ENCODE measurements at regions not wholly inside any gene's neighbourhood (a gene's known extent, or its start where the extent isn't known, plus 50 kb on each side); places are given as distances from the start of the nearest gene placed in this dataset.

GRCh38 chr2:76444732-76445131 lies 734.0 kb upstream of the GCFC2 start:
- no peaks in the 10 kb centered on the region for H3K27me3 ChIP-seq (ENCODE audit: control insufficient read depth, insufficient read depth, low read length)

GRCh38 chr2:76437564-76437963 lies 726.8 kb upstream of the GCFC2 start:
- H3K9me3 ChIP-seq (ENCODE audit: control insufficient read depth, insufficient read depth, low read depth, low read length): no peaks in the 10 kb centered on the region
- no peak overlapping the region for H3K27ac ChIP-seq (ENCODE audit: low read length)
- H3K4me3 ChIP-seq (ENCODE audit: low read depth in 2 of 2, low read length in 2 of 2): no peak overlapping the region
- DNase-seq (ENCODE audit: low read depth, low spot score) (no peak), ATAC-seq (no peak)
- H3K27me3 ChIP-seq (ENCODE audit: control insufficient read depth, insufficient read depth, low read length): no peaks in the 10 kb centered on the region
- no TSS peak for BruUV-seq (replicated peaks)
- TF ChIP-seq TCF7L2 (IDR thresholded peaks at IDR 0.05; ENCODE audit: low read depth, low read length) (no peak), POLR2AphosphoS5 (IDR thresholded peaks at IDR 0.05; ENCODE audit: low read depth, low read length) (no peak), CTCF (IDR thresholded peaks at IDR 0.05) (no peak), REST (IDR thresholded peaks at IDR 0.05; ENCODE audit: insufficient read depth in 1 of 2, low read depth in 2 of 2, low read length in 1 of 2) (no peak)
- in situ Hi-C loops (cut with HindIII; ENCODE audit: low pct_unique_long_range_greater_than_20kb, low sequenced_read_pairs): no loop called here
- ChIA-PET CTCF (no interaction called here), POLR2A (no interaction called here)
- no peaks in the 10 kb centered on the region for H3K36me3 ChIP-seq (ENCODE audit: control insufficient read depth, insufficient read depth, low read length)
- H3K4me1 ChIP-seq (ENCODE audit: control insufficient read depth, insufficient read depth, low read length): no peaks in the 10 kb centered on the region
- intact Hi-C loops (cut with micrococcal nuclease; ENCODE audit: unreplicated experiment): no loop called here

More at GRCh38 chr2:76444732-76445131, 734.0 kb upstream of the GCFC2 start:
- Histone ChIP-seq H3K9me3 (ENCODE audit: control insufficient read depth, insufficient read depth, low read depth, low read length) (no peaks in the 10 kb centered on the region), H3K36me3 (ENCODE audit: control insufficient read depth, insufficient read depth, low read length) (no peaks in the 10 kb centered on the region), H3K4me1 (ENCODE audit: control insufficient read depth, insufficient read depth, low read length) (no peaks in the 10 kb centered on the region), H3K27ac (ENCODE audit: low read length) (no peak overlapping the region), H3K4me3 (ENCODE audit: low read depth in 2 of 2, low read length in 2 of 2) (no peak overlapping the region)
- ChIA-PET CTCF (no interaction called here), POLR2A (no interaction called here)
- no peak for TF ChIP-seq REST (IDR thresholded peaks at IDR 0.05; ENCODE audit: insufficient read depth in 1 of 2, low read depth in 2 of 2, low read length in 1 of 2)
- no peak for TF ChIP-seq CTCF (IDR thresholded peaks at IDR 0.05)
- no peak for TF ChIP-seq TCF7L2 (IDR thresholded peaks at IDR 0.05; ENCODE audit: low read depth, low read length)
- TF ChIP-seq SIN3A (IDR thresholded peaks at IDR 0.05; ENCODE audit: borderline replicate concordance, insufficient read depth, low read depth, low read length): no peak
- TF ChIP-seq POLR2AphosphoS5 (IDR thresholded peaks at IDR 0.05; ENCODE audit: low read depth, low read length): no peak
- intact Hi-C loops (cut with micrococcal nuclease; ENCODE audit: unreplicated experiment) (no loop called here), in situ Hi-C loops (cut with HindIII; ENCODE audit: low pct_unique_long_range_greater_than_20kb, low sequenced_read_pairs) (no loop called here)
- BruUV-seq (replicated peaks): no TSS peak
- no peak for DNase-seq (ENCODE audit: low read depth, low spot score)
- ATAC-seq: no peak

Measured in Panc1 (cell line).